GM23338 (cell line): ENCODE measurements at regions not wholly inside any gene's neighbourhood (a gene's known extent, or its start where the extent isn't known, plus 50 kb on each side); places are given as distances from the start of the nearest gene placed in this dataset.

Experiments
- ATAC-seq: fragments of 200-7000 bp; cut with Tn5 transposase; 3 replicates; pipeline ENCODE4 v1.9.1; 2020
- DNase-seq: peaks from one replicate; pipeline ENCODE4 v3.0.0-alpha.2; 2015; ENCODE audit warnings: low spot score
- H2AFZ ChIP-seq: fragments of 200-600 bp; sonication (generic); 2 replicates; pipeline ENCODE4 v1.8.0; 2016; ENCODE audit warnings: antibody characterized with exemption, mild to moderate bottlenecking, moderate library complexity
- H3F3A ChIP-seq: fragments of 200-600 bp; sonication (generic); replicated peaks from 2 replicates; pipeline ENCODE4 v1.8.0; 2017; ENCODE audit warnings: antibody characterized with exemption, mixed run types, low read depth
- H3K27ac ChIP-seq: fragments of 200-600 bp; sonication (generic); 2 replicates; pipeline ENCODE4 v1.6.1; 2016; ENCODE audit warnings: low read depth
- H3K27me3 ChIP-seq: fragments of 200-600 bp; sonication (generic); 2 replicates; pipeline ENCODE4 v1.8.0; 2016; ENCODE audit warnings: mild to moderate bottlenecking, mixed run types, moderate library complexity; ENCODE audit not compliant: insufficient read depth
- H3K36me3 ChIP-seq: fragments of 200-600 bp; sonication (generic); 2 replicates; pipeline ENCODE4 v1.8.0; 2016; ENCODE audit warnings: mild to moderate bottlenecking; ENCODE audit not compliant: insufficient read depth
- H3K4me1 ChIP-seq: fragments of 200-600 bp; sonication (generic); 2 replicates; pipeline ENCODE4 v1.8.0; 2016; ENCODE audit warnings: mild to moderate bottlenecking, moderate library complexity; ENCODE audit not compliant: insufficient read depth
- H3K4me2 ChIP-seq: fragments of 200-600 bp; sonication (generic); 2 replicates; pipeline ENCODE4 v1.7.1; 2017; ENCODE audit warnings: mixed run types
- H3K4me3 ChIP-seq: fragments of 200-600 bp; sonication (generic); 2 replicates; pipeline ENCODE4 v1.6.1; 2016; ENCODE audit warnings: mixed run types
- H3K79me2 ChIP-seq: fragments of 200-600 bp; sonication (generic); replicated peaks from 2 replicates; pipeline ENCODE4 v1.8.0; 2017; ENCODE audit warnings: mild to moderate bottlenecking; ENCODE audit not compliant: insufficient read depth
- H3K9me2 ChIP-seq: fragments of 200-600 bp; sonication (generic); 2 replicates; pipeline ENCODE4 v1.8.0; 2017; ENCODE audit not compliant: insufficient read depth
- H4K20me1 ChIP-seq: fragments of 200-600 bp; sonication (generic); replicated peaks from 2 replicates; pipeline ENCODE4 v1.8.0; 2017; ENCODE audit warnings: mild to moderate bottlenecking; ENCODE audit not compliant: insufficient read depth
- H3K27ac Mint-ChIP-seq: 2 replicates; pipeline ENCODE4 v1.8.0; 2020; ENCODE audit warnings: inconsistent platforms, mild to moderate bottlenecking, moderate library complexity, mixed read lengths
- H3K27me3 Mint-ChIP-seq: 3 replicates; pipeline ENCODE4 v1.8.0; 2022; ENCODE audit warnings: low read depth, mild to moderate bottlenecking, moderate library complexity, mixed read lengths, inconsistent platforms; ENCODE audit not compliant: insufficient read depth, poor library complexity
- H3K36me3 Mint-ChIP-seq: 3 replicates; pipeline ENCODE4 v1.8.0; 2021; ENCODE audit warnings: low read depth, mild to moderate bottlenecking, inconsistent platforms, moderate library complexity, mixed read lengths
- H3K4me1 Mint-ChIP-seq: 3 replicates; pipeline ENCODE4 v1.8.0; 2020; ENCODE audit warnings: mild to moderate bottlenecking, inconsistent platforms, mixed read lengths
- H3K4me3 Mint-ChIP-seq: 3 replicates; pipeline ENCODE4 v1.8.0; 2021; ENCODE audit warnings: moderate library complexity, mild to moderate bottlenecking, inconsistent platforms, mixed read lengths
- H3K9me3 Mint-ChIP-seq: 3 replicates; pipeline ENCODE4 v1.8.0; 2020; ENCODE audit warnings: moderate library complexity, mild to moderate bottlenecking, inconsistent platforms, mixed read lengths
- EZH2 ChIP-seq: fragments of 200-600 bp; sonication (generic); IDR thresholded peaks from one replicate; pipeline ENCODE4 v1.8.0; 2017; ENCODE audit warnings: antibody characterized with exemption, mild to moderate bottlenecking, low read depth; ENCODE audit not compliant: unreplicated experiment
- NANOG ChIP-seq: IDR thresholded peaks from 2 replicates; pipeline ENCODE4 v1.6.1; 2016; ENCODE audit warnings: antibody characterized with exemption, borderline replicate concordance
- POLR2AphosphoS5 ChIP-seq: IDR thresholded peaks from 2 replicates; pipeline ENCODE4 v1.6.1; 2016; ENCODE audit warnings: antibody characterized with exemption, low read depth
- STAT1 ChIP-seq: IDR thresholded peaks from one replicate; pipeline ENCODE4 v1.6.1; 2016; ENCODE audit warnings: antibody characterized with exemption; ENCODE audit not compliant: unreplicated experiment
- TF ChIP-seq, protein P1 (sequence below): IDR thresholded peaks from one replicate; pipeline ENCODE4 v1.6.1; 2018; ENCODE audit warnings: antibody characterized with exemption; ENCODE audit not compliant: unreplicated experiment
- TF ChIP-seq, protein P2 (sequence below): fragments of 250-450 bp; sonication (Bioruptor Pico); IDR thresholded peaks from 2 replicates; pipeline ENCODE4 v1.5.0; 2020; ENCODE audit warnings: mild to moderate bottlenecking, moderate library complexity

DNA sequence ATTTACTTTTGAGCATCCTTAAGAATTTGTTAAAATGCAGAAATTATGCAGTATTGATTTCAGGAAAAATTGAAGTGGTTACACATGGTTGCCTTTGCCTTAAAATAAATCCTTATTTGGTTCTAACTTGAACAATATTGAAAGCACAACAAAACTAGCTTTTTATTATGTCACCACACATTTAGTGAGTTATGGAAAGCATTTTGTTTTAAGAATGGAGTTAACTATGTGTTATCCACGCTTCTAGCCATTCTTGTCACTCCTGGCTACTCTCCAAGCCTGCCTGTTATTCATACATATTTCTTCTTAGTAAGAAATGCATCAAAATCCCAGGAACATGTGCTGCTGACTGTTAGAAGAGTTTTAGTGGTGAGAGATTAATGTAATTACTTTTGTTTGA, 73.9 kb downstream of the FAT4 start (continued):
- TF ChIP-seq, protein P1, sequence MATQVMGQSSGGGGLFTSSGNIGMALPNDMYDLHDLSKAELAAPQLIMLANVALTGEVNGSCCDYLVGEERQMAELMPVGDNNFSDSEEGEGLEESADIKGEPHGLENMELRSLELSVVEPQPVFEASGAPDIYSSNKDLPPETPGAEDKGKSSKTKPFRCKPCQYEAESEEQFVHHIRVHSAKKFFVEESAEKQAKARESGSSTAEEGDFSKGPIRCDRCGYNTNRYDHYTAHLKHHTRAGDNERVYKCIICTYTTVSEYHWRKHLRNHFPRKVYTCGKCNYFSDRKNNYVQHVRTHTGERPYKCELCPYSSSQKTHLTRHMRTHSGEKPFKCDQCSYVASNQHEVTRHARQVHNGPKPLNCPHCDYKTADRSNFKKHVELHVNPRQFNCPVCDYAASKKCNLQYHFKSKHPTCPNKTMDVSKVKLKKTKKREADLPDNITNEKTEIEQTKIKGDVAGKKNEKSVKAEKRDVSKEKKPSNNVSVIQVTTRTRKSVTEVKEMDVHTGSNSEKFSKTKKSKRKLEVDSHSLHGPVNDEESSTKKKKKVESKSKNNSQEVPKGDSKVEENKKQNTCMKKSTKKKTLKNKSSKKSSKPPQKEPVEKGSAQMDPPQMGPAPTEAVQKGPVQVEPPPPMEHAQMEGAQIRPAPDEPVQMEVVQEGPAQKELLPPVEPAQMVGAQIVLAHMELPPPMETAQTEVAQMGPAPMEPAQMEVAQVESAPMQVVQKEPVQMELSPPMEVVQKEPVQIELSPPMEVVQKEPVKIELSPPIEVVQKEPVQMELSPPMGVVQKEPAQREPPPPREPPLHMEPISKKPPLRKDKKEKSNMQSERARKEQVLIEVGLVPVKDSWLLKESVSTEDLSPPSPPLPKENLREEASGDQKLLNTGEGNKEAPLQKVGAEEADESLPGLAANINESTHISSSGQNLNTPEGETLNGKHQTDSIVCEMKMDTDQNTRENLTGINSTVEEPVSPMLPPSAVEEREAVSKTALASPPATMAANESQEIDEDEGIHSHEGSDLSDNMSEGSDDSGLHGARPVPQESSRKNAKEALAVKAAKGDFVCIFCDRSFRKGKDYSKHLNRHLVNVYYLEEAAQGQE, result no peak
- no peak for TF ChIP-seq NANOG
- TF ChIP-seq, protein P2, sequence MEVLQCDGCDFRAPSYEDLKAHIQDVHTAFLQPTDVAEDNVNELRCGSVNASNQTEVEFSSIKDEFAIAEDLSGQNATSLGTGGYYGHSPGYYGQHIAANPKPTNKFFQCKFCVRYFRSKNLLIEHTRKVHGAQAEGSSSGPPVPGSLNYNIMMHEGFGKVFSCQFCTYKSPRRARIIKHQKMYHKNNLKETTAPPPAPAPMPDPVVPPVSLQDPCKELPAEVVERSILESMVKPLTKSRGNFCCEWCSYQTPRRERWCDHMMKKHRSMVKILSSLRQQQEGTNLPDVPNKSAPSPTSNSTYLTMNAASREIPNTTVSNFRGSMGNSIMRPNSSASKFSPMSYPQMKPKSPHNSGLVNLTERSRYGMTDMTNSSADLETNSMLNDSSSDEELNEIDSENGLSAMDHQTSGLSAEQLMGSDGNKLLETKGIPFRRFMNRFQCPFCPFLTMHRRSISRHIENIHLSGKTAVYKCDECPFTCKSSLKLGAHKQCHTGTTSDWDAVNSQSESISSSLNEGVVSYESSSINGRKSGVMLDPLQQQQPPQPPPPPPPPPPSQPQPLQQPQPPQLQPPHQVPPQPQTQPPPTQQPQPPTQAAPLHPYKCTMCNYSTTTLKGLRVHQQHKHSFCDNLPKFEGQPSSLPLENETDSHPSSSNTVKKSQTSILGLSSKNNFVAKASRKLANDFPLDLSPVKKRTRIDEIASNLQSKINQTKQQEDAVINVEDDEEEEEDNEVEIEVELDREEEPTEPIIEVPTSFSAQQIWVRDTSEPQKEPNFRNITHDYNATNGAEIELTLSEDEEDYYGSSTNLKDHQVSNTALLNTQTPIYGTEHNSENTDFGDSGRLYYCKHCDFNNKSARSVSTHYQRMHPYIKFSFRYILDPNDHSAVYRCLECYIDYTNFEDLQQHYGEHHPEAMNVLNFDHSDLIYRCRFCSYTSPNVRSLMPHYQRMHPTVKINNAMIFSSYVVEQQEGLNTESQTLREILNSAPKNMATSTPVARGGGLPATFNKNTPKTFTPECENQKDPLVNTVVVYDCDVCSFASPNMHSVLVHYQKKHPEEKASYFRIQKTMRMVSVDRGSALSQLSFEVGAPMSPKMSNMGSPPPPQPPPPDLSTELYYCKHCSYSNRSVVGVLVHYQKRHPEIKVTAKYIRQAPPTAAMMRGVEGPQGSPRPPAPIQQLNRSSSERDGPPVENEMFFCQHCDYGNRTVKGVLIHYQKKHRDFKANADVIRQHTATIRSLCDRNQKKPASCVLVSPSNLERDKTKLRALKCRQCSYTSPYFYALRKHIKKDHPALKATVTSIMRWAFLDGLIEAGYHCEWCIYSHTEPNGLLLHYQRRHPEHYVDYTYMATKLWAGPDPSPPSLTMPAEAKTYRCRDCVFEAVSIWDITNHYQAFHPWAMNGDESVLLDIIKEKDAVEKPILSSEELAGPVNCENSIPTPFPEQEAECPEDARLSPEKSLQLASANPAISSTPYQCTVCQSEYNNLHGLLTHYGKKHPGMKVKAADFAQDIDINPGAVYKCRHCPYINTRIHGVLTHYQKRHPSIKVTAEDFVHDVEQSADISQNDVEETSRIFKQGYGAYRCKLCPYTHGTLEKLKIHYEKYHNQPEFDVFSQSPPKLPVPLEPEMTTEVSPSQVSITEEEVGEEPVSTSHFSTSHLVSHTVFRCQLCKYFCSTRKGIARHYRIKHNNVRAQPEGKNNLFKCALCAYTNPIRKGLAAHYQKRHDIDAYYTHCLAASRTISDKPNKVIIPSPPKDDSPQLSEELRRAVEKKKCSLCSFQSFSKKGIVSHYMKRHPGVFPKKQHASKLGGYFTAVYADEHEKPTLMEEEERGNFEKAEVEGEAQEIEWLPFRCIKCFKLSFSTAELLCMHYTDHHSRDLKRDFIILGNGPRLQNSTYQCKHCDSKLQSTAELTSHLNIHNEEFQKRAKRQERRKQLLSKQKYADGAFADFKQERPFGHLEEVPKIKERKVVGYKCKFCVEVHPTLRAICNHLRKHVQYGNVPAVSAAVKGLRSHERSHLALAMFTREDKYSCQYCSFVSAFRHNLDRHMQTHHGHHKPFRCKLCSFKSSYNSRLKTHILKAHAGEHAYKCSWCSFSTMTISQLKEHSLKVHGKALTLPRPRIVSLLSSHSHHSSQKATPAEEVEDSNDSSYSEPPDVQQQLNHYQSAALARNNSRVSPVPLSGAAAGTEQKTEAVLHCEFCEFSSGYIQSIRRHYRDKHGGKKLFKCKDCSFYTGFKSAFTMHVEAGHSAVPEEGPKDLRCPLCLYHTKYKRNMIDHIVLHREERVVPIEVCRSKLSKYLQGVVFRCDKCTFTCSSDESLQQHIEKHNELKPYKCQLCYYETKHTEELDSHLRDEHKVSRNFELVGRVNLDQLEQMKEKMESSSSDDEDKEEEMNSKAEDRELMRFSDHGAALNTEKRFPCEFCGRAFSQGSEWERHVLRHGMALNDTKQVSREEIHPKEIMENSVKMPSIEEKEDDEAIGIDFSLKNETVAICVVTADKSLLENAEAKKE, result no peak

DNA sequence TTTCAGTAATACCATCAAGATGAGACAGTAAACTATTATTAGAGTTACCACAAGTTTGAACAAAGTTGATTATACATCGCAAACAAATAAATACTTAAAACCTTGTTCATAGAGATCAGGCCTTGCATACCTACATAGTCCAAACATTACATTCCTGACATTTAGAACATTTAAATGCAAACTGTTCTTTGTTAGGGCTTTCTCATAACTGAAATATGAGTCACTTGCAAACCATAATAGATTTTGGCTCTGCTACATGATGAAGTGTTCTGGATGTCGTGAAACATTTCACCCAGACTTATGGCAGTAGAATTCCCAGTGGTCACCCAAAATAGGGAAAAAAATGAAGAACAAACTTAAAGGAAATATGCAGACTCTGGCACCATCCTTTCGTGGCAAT, 75.0 kb downstream of the FAT4 start:
- H3K27me3 Mint-ChIP-seq, result no peaks in the 10 kb centered on the region
- Histone ChIP-seq H3K36me3 (no peaks in the 10 kb centered on the region), H3K9me2 (no peaks in the 10 kb centered on the region), H3F3A (no peaks in the 10 kb centered on the region), H3K79me2 (no peaks in the 10 kb centered on the region), H4K20me1 (no peaks in the 10 kb centered on the region), H3K27me3 (no peaks in the 10 kb centered on the region), H2AFZ (no peak overlapping the region), H3K4me1 (no peaks in the 10 kb centered on the region), H3K27ac (no peak overlapping the region), H3K4me2 (no peak overlapping the region), H3K4me3 (no peak overlapping the region)
- TF ChIP-seq STAT1 (no peak), EZH2 (no peak), POLR2AphosphoS5 (no peak), NANOG (no peak)
- H3K36me3 Mint-ChIP-seq, result no peaks in the 10 kb centered on the region
- no peak for DNase-seq
- no peak overlapping the region for H3K4me3 Mint-ChIP-seq
- ATAC-seq, result no peak
- no peaks in the 10 kb centered on the region; the same call in 2 of the 3 replicates for H3K9me3 Mint-ChIP-seq
- H3K27ac Mint-ChIP-seq, result no peak overlapping the region
- peaks cover 3% of the 10 kb centered on the region for H3K4me1 Mint-ChIP-seq
